ENCODE measurements at regions not wholly inside any gene's neighbourhood (a gene's known extent, or its start where the extent isn't known, plus 50 kb on each side); places are given as distances from the start of the nearest gene placed in this dataset.

DNA sequence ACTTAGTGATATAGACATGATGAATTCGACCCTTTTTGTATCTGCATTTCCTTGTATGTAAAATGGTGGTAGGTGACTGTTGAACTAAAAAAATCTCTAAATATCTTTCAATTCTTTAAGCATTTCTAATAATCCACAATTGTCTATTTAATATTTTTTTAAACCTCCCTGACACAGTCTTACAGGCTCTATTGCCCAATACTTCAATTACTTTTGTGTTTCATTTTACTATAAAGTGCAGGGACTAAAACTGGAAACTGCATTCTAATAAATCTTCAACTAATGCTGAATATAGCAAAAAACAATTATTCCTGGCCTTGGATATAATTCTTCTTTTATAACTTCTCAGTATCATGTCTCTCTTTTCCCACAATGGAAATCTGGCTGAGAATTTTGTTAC lies 202.7 kb upstream of the PIK3R1 start:
- TF ChIP-seq CTCF (IDR thresholded peaks at IDR 0.05; ENCODE audit: low read depth, low read length, missing input control) (no peak), TAF1 (conservative IDR thresholded peaks at IDR 0.05) (no peak), RAD21 (IDR thresholded peaks at IDR 0.05) (no peak), JUND (IDR thresholded peaks at IDR 0.05) (no peak), RXRA (IDR thresholded peaks at IDR 0.05) (no peak)
- TF ChIP-seq, protein P1, sequence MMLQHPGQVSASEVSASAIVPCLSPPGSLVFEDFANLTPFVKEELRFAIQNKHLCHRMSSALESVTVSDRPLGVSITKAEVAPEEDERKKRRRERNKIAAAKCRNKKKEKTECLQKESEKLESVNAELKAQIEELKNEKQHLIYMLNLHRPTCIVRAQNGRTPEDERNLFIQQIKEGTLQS (IDR thresholded peaks at IDR 0.05) = no peak

Measured in liver (tissue), 3 donors.